ENCODE measurements at regions not wholly inside any gene's neighbourhood (a gene's known extent, or its start where the extent isn't known, plus 50 kb on each side); places are given as distances from the start of the nearest gene placed in this dataset.

DNA sequence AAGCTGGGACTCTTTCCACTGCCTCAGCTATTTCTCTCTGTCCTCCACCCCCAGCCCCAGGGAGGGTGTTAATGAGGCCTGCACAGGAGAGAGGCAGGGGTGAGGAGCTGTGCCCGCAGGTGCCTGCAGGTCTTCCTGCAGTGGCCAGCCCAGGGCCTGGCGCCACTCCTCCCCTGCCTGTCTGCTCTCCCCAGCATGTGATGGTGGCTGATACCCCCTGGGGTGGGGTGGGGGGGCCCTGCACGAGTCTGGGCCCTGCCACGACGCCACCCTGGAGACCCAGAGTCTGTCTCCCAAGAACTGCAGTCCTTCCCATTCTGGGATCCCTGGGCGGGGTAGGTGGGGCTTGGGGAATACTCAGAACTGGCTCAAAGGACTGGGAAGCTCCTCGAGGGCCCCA, 166.4 kb upstream of the SMIM23 start:
- no peak overlapping the region for H3K27ac ChIP-seq
- no peaks in the 10 kb centered on the region for H3K9me3 ChIP-seq
- no peaks in the 10 kb centered on the region for H3K27me3 ChIP-seq
- intact Hi-C loops (cut with DNase I): no loop called here
- no peak for ATAC-seq
- H3K4me1 ChIP-seq: no peaks in the 10 kb centered on the region
- WGBS (ENCODE audit: insufficient coverage, low coverage, low lambda C conversion rate, missing lambda C conversion rate): no CpG with 5 or more reads among the region's 7 CpGs
- no peaks in the 10 kb centered on the region for H3K36me3 ChIP-seq
- peak in 1 of 3 donors; percentile 22 for DNase-seq
- no peak overlapping the region for H3K4me3 ChIP-seq
- TF ChIP-seq POLR2A (IDR thresholded peaks at IDR 0.05) (no peak), CTCF (IDR thresholded peaks at IDR 0.05) (no peak)

GRCh38 chr5:171619744-171620143, 165.9 kb upstream of the SMIM23 start:
- no peak for ATAC-seq
- intact Hi-C loops (cut with DNase I): no loop called here
- Histone ChIP-seq H3K27ac (no peak overlapping the region), H3K4me1 (no peaks in the 10 kb centered on the region), H3K36me3 (no peaks in the 10 kb centered on the region), H3K9me3 (no peaks in the 10 kb centered on the region), H3K27me3 (no peaks in the 10 kb centered on the region), H3K4me3 (no peak overlapping the region)
- TF ChIP-seq POLR2A (IDR thresholded peaks at IDR 0.05) (no peak), CTCF (IDR thresholded peaks at IDR 0.05) (no peak)
- DNase-seq: peak in 1 of 3 donors; percentile 5
- WGBS (ENCODE audit: insufficient coverage, low coverage, low lambda C conversion rate, missing lambda C conversion rate): 62% methylated on average over 3 of the region's 3 CpGs

- intact Hi-C loops (cut with DNase I): no loop called here
- Histone ChIP-seq H3K27ac (no peak overlapping the region), H3K9me3 (no peaks in the 10 kb centered on the region), H3K27me3 (no peaks in the 10 kb centered on the region), H3K4me3 (no peak overlapping the region), H3K4me1 (no peaks in the 10 kb centered on the region), H3K36me3 (no peaks in the 10 kb centered on the region)
- DNase-seq (no peak), ATAC-seq (no peak)
- no CpG with 5 or more reads among the region's 2 CpGs for WGBS (ENCODE audit: insufficient coverage, low coverage, low lambda C conversion rate, missing lambda C conversion rate)
- TF ChIP-seq POLR2A (IDR thresholded peaks at IDR 0.05): no peak
- no peak for TF ChIP-seq CTCF (IDR thresholded peaks at IDR 0.05)
Observed at GRCh38 chr5:171622010-171622409, 163.6 kb upstream of the SMIM23 start.

- Histone ChIP-seq H3K4me1 (no peaks in the 10 kb centered on the region), H3K36me3 (no peaks in the 10 kb centered on the region), H3K27me3 (no peaks in the 10 kb centered on the region), H3K4me3 (no peak overlapping the region), H3K27ac (no peak overlapping the region), H3K9me3 (no peaks in the 10 kb centered on the region)
- 60% methylated on average over 2 of the region's 2 CpGs for WGBS (ENCODE audit: insufficient coverage, low coverage, low lambda C conversion rate, missing lambda C conversion rate)
- ATAC-seq (no peak), DNase-seq (peak in 1 of 3 donors; percentile 4)
- intact Hi-C loops (cut with DNase I): no loop called here
- TF ChIP-seq POLR2A (IDR thresholded peaks at IDR 0.05) (no peak), CTCF (IDR thresholded peaks at IDR 0.05) (no peak)
Observed at GRCh38 chr5:171623107-171623506, 162.5 kb upstream of the SMIM23 start.

- intact Hi-C loops (cut with DNase I): no loop called here
- no peak overlapping the region for H3K27ac ChIP-seq
- H3K4me3 ChIP-seq: no peak overlapping the region
- H3K9me3 ChIP-seq: no peaks in the 10 kb centered on the region
- no peak for TF ChIP-seq CTCF (IDR thresholded peaks at IDR 0.05)
- no peak for TF ChIP-seq POLR2A (IDR thresholded peaks at IDR 0.05)
- ATAC-seq: peak in 3 of 4 donors; percentile 24 to 46 (median 38)
- H3K4me1 ChIP-seq: no peaks in the 10 kb centered on the region
- 18% methylated on average over 4 of the region's 11 CpGs for WGBS (ENCODE audit: insufficient coverage, low coverage, low lambda C conversion rate, missing lambda C conversion rate)
- DNase-seq: peak in 1 of 3 donors; percentile 22
- no peaks in the 10 kb centered on the region for H3K27me3 ChIP-seq
- H3K36me3 ChIP-seq: no peaks in the 10 kb centered on the region
Observed at GRCh38 chr5:171623551-171624097, 162.0 kb upstream of the SMIM23 start.

Measured in right lobe of liver (tissue), 6 donors.